BLaER1 (cell line): ENCODE measurements at regions not wholly inside any gene's neighbourhood (a gene's known extent, or its start where the extent isn't known, plus 50 kb on each side); places are given as distances from the start of the nearest gene placed in this dataset.

Experiments used
- H3K27ac ChIP-seq: shearing (Covaris generic); formaldehyde crosslinking; 2 replicates; pipeline ENCODE4 v1.8.1; 2022
- H3K27me3 ChIP-seq: shearing (Covaris generic); formaldehyde crosslinking; 2 replicates; pipeline ENCODE4 v1.8.1; 2022
- H3K36me3 ChIP-seq: shearing (Covaris generic); formaldehyde crosslinking; 2 replicates; pipeline ENCODE4 v1.8.1; 2022
- H3K4me1 ChIP-seq: shearing (Covaris generic); formaldehyde crosslinking; 2 replicates; pipeline ENCODE4 v1.8.1; 2022
- H3K4me2 ChIP-seq: shearing (Covaris generic); formaldehyde crosslinking; 2 replicates; pipeline ENCODE4 v1.8.1; 2022
- H3K4me3 ChIP-seq: shearing (Covaris generic); formaldehyde crosslinking; 2 replicates; pipeline ENCODE4 v1.8.1; 2022
- H3K9ac ChIP-seq: shearing (Covaris generic); formaldehyde crosslinking; 2 replicates; pipeline ENCODE4 v1.8.1; 2022
- H3K9me3 ChIP-seq: shearing (Covaris generic); formaldehyde crosslinking; 2 replicates; pipeline ENCODE4 v1.8.1; 2022
- H4K20me1 ChIP-seq: shearing (Covaris generic); formaldehyde crosslinking; 2 replicates; pipeline ENCODE4 v1.8.1; 2022
- Cebpa-rat ChIP-seq: shearing (Covaris generic); IDR thresholded peaks from 2 replicates; pipeline ENCODE4 v1.8.1; 2022

DNA sequence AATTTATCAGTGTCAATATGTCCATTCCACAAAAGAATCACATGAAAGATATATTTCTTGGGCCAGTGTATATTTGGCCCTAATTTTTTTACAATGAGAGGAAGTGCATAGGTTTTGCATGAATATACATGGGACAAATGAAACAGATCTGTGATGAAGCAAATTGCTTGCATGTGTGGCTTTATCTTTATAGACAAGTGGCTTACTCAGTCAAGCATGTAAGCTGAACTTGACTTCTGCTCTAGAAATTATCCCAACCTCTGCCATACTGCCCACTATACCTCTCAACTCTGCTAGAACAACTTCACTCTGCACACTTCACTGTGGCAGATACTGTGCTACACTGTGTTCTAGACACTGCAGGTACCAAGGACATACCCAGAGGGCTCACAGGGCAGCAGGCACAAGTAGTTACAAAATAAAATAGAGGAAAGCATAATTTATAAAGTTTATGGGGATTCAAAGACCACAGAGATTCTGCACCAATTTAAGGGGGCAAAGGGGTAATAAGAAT, 349.2 kb upstream of the HSF2 start:
- no peak overlapping the region for H3K27ac ChIP-seq
- H3K9ac ChIP-seq = no peak overlapping the region
- no peaks in the 10 kb centered on the region for H3K9me3 ChIP-seq
- TF ChIP-seq Cebpa-rat = no peak
- H4K20me1 ChIP-seq = no peaks in the 10 kb centered on the region
- no peaks in the 10 kb centered on the region for H3K27me3 ChIP-seq
- H3K4me1 ChIP-seq = no peaks in the 10 kb centered on the region
- no peaks in the 10 kb centered on the region for H3K36me3 ChIP-seq
- no peak overlapping the region for H3K4me2 ChIP-seq
- H3K4me3 ChIP-seq = no peak overlapping the region

DNA sequence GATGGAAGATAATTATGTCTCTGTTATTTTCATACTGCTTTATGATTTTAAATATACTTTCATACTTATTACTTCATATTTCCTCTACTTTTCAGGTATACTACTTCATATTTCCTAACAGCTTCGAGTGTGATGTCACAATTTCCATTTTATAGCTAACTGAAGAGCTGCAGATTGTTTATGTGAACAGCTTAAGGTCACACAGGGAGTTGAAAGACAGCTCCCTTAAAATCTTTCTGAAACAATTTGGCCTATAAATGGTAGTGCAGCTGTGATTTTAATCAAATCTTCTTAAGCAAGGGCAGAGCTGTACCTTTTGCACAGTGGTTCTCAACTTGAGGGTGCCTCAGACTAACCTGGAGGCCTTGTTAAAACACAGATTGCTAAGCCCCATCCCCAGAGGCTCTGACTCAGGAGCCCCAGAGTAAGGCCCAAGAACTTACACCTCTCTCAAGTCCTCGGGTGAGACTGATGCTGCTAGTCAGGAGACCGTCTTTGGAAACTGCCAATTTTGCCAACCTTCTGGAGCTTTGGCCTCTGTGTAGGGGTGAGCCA, 347.0 kb upstream of the HSF2 start:
- H3K4me1 ChIP-seq = no peaks in the 10 kb centered on the region
- H4K20me1 ChIP-seq = no peaks in the 10 kb centered on the region
- H3K9me3 ChIP-seq = no peaks in the 10 kb centered on the region
- H3K4me3 ChIP-seq = no peak overlapping the region
- H3K36me3 ChIP-seq = no peaks in the 10 kb centered on the region
- no peak for TF ChIP-seq Cebpa-rat
- no peaks in the 10 kb centered on the region for H3K27me3 ChIP-seq
- no peak overlapping the region for H3K9ac ChIP-seq
- H3K4me2 ChIP-seq = no peak overlapping the region
- H3K27ac ChIP-seq = no peak overlapping the region

DNA sequence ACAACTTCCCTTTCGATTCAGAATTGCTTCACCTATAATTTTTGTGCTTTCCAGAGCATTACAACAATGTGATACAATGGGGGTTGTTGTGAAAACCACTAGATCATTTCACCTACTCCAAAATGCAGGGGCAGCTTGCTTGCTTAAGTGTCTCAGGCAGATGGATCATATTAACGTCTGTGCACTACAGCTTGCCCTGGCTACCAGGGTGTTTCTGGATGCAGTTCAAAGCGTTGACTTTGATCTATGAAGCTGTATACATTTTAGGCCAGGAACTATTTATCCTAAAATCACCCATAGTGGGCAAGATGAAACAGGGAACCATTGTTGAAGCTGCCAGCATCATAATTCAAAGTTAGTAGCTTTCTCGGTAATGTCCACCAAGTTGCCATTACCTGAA, 339.5 kb upstream of the HSF2 start:
- H3K4me3 ChIP-seq = no peak overlapping the region
- no peak overlapping the region for H3K4me2 ChIP-seq
- TF ChIP-seq Cebpa-rat = no peak
- H3K4me1 ChIP-seq = peaks cover 4% of the 10 kb centered on the region
- H3K9me3 ChIP-seq = no peaks in the 10 kb centered on the region
- no peak overlapping the region for H3K27ac ChIP-seq
- H3K9ac ChIP-seq = no peak overlapping the region
- no peaks in the 10 kb centered on the region for H4K20me1 ChIP-seq
- H3K27me3 ChIP-seq = no peaks in the 10 kb centered on the region
- H3K36me3 ChIP-seq = no peaks in the 10 kb centered on the region

DNA sequence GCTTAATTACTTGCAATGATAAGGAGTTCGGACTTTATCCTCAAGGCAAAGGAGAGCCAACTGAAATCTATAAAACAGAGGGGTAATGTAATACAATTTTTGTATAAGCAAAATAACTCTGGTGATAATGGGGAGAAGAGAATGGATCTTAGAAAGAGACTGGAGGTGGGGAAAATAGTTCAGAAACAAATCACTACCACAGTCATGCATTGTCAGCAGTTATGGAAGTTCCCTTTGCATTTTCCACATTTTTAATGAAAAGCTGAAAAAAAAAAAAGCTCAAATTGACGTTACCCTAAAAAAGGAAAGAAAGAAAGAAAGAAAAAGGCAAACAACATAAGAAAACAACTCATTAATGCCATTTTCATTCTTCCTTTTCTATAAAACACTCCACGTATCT, 337.6 kb upstream of the HSF2 start:
- H3K36me3 ChIP-seq = no peaks in the 10 kb centered on the region
- H3K27ac ChIP-seq = no peak overlapping the region
- no peaks in the 10 kb centered on the region for H3K27me3 ChIP-seq
- H3K4me2 ChIP-seq = no peak overlapping the region
- no peak overlapping the region for H3K4me3 ChIP-seq
- no peak overlapping the region for H3K9ac ChIP-seq
- H3K9me3 ChIP-seq = no peaks in the 10 kb centered on the region
- TF ChIP-seq Cebpa-rat = no peak
- no peaks in the 10 kb centered on the region for H4K20me1 ChIP-seq
- peaks cover 11% of the 10 kb centered on the region for H3K4me1 ChIP-seq

DNA sequence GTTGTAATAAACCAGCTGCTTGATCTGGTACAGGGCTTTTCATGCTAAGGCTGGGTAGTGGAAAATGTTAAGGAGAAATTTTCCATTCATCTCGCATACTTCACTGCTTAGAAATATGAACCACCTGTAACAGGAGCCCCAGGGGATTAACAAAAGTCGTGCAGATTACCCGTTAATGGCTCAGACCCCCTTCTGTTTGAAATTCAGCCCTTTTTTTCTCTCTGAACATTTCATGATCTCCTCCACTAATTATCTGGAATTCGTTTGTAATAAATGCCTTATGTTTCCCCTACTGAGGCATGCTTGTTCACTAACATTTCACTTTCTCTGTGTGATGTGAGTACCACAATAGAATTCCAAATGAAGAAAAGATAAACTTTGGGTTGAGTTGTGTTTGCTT, 336.4 kb upstream of the HSF2 start:
- no peak for TF ChIP-seq Cebpa-rat
- no peaks in the 10 kb centered on the region for H3K36me3 ChIP-seq
- no peaks in the 10 kb centered on the region for H3K27me3 ChIP-seq
- H3K9ac ChIP-seq = no peak overlapping the region
- no peak overlapping the region for H3K4me3 ChIP-seq
- peaks cover 11% of the 10 kb centered on the region for H3K4me1 ChIP-seq
- H3K27ac ChIP-seq = no peak overlapping the region
- H3K9me3 ChIP-seq = no peaks in the 10 kb centered on the region
- H4K20me1 ChIP-seq = no peaks in the 10 kb centered on the region
- no peak overlapping the region for H3K4me2 ChIP-seq

DNA sequence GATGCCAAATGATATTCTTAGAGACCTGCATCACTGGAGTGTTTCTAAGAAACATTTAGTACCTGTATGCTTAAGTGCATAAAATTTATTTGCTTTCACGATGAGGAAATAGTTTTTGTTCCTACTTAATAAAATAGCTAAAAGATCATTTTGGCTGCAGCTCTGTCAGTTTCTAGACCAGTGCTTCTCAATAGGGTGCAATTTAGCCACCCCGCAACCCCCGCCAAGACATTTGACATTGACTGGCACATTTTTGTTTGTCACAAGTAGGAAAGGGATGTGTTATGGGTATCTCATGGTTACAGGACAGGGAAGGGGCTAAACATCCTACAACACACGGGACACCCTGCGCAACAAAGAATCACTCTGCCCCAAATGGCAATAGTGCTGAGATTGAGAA, 335.7 kb upstream of the HSF2 start:
- H3K27ac ChIP-seq = no peak overlapping the region
- TF ChIP-seq Cebpa-rat = no peak
- no peak overlapping the region for H3K9ac ChIP-seq
- no peaks in the 10 kb centered on the region for H3K9me3 ChIP-seq
- no peak overlapping the region for H3K4me2 ChIP-seq
- H4K20me1 ChIP-seq = no peaks in the 10 kb centered on the region
- H3K4me3 ChIP-seq = no peak overlapping the region
- no peaks in the 10 kb centered on the region for H3K27me3 ChIP-seq
- H3K4me1 ChIP-seq = peaks cover 11% of the 10 kb centered on the region
- H3K36me3 ChIP-seq = no peaks in the 10 kb centered on the region

DNA sequence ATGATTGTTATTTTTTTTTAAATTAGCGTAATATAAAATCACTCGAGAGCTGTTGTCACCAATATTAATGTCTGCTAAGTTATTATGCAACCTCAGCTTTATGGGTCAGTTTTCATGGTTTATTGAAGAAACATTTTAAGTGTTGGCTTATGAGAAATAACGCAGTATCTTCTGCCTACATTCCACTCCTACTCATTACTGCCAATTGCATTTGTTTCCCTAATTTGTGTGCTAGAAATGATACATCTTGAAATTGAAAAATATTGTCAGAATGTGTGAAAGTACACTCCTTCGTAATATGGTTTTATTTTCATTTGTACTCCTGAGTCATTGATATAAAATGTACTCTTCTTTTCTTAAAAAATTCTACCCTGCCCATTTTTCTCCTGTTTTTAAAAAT, 333.3 kb upstream of the HSF2 start:
- no peaks in the 10 kb centered on the region for H4K20me1 ChIP-seq
- H3K4me1 ChIP-seq = peaks cover 11% of the 10 kb centered on the region
- no peak overlapping the region for H3K4me2 ChIP-seq
- H3K27ac ChIP-seq = no peak overlapping the region
- H3K4me3 ChIP-seq = no peak overlapping the region
- TF ChIP-seq Cebpa-rat = no peak
- no peaks in the 10 kb centered on the region for H3K9me3 ChIP-seq
- H3K36me3 ChIP-seq = no peaks in the 10 kb centered on the region
- H3K27me3 ChIP-seq = no peaks in the 10 kb centered on the region
- H3K9ac ChIP-seq = no peak overlapping the region

DNA sequence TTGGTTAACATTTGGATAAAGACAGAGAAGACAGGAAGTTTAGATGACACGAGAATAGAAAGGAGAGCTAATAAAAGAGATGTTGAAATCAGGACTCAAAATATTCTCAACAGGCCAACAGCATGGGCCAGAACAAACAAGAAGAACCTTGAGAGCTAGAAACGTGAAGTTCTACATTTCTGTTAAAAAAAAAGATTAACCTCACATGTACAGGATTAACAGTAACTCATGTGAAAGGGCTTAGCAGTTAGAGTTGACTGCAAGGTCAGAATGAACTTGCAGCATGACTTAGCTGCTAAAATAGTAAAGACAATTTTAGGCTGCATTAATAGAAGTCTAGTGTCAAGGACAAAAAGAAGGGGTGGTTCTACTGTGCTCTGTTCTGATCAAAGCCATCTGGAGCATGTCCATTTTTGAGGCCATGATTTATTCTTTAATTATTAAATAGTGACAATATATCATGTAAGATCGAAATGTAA, 331.1 kb upstream of the HSF2 start:
- peaks cover 11% of the 10 kb centered on the region for H3K4me1 ChIP-seq
- H3K4me2 ChIP-seq = no peak overlapping the region
- no peaks in the 10 kb centered on the region for H4K20me1 ChIP-seq
- no peak for TF ChIP-seq Cebpa-rat
- H3K9ac ChIP-seq = no peak overlapping the region
- no peaks in the 10 kb centered on the region for H3K27me3 ChIP-seq
- no peaks in the 10 kb centered on the region for H3K9me3 ChIP-seq
- no peak overlapping the region for H3K4me3 ChIP-seq
- H3K36me3 ChIP-seq = no peaks in the 10 kb centered on the region
- no peak overlapping the region for H3K27ac ChIP-seq

DNA sequence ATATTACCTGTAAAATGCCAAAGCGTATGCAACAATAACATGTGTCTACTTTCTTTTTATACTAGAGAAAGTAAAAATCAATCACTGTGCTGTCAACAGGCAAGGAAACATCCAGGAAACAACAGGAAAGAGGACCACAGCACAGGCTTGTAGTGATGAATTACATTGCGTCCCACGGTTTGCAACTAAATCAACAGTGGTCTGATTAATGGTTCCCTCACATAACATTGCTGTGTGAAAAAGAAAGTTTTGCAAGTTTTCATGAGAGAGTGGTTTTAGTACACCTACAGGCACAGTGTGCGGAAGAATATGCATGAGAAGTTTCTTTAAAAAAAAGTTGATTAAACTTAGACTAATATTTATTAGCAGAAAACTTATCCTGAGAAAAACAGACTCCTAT, 329.5 kb upstream of the HSF2 start:
- H3K36me3 ChIP-seq = no peaks in the 10 kb centered on the region
- H3K27me3 ChIP-seq = no peaks in the 10 kb centered on the region
- no peak overlapping the region for H3K4me2 ChIP-seq
- no peaks in the 10 kb centered on the region for H3K9me3 ChIP-seq
- H3K9ac ChIP-seq = no peak overlapping the region
- no peaks in the 10 kb centered on the region for H4K20me1 ChIP-seq
- no peak overlapping the region for H3K27ac ChIP-seq
- no peak for TF ChIP-seq Cebpa-rat
- H3K4me3 ChIP-seq = no peak overlapping the region
- H3K4me1 ChIP-seq = peaks cover 7% of the 10 kb centered on the region

DNA sequence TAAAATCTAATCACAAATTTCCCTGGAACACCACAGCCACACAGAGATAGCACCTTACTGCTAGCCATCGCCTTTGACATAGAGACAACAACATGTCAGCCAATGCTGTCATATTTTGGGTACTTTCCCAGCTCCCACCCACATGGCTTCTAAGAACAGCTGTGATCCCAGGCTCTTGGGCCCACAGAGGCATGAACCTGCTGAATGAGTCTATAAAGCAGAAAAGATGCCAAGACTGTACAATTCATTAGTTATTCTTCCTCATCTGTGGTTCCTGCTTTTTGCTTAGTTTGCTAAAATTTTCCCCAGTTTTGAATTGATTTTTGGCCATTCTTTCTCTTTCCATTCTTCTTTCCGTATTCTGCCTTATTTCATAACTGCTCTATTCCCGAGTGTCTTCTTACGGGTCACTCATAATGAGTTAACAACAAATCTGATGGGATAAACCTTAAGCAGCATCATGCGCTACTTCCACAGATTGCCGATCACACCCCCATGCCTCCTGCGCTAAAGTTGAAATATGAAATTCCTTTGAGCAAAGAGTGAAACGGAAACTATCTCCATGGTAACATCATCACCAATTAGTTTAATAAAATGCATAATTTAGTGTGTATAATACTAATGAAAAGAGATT, 327.3 kb upstream of the HSF2 start:
- no peaks in the 10 kb centered on the region for H4K20me1 ChIP-seq
- H3K27ac ChIP-seq = no peak overlapping the region
- TF ChIP-seq Cebpa-rat = no peak
- no peak overlapping the region for H3K4me2 ChIP-seq
- H3K9ac ChIP-seq = no peak overlapping the region
- no peaks in the 10 kb centered on the region for H3K36me3 ChIP-seq
- H3K9me3 ChIP-seq = no peaks in the 10 kb centered on the region
- no peaks in the 10 kb centered on the region for H3K4me1 ChIP-seq
- H3K4me3 ChIP-seq = no peak overlapping the region
- no peaks in the 10 kb centered on the region for H3K27me3 ChIP-seq
